Liver (tissue), 3 donors: ENCODE measurements at regions not wholly inside any gene's neighbourhood (a gene's known extent, or its start where the extent isn't known, plus 50 kb on each side); places are given as distances from the start of the nearest gene placed in this dataset.

ENCODE experiments used
- EGR1 ChIP-seq, 2 donors: IDR thresholded peaks; 2 replicates each; pipeline ENCODE4 v1.6.1; 2016 to 2018; ENCODE audit warnings: antibody characterized with exemption in 2 of 2, low read depth in 2 of 2
- FOXA1 ChIP-seq: IDR thresholded peaks from 2 replicates; pipeline ENCODE4 v1.6.1; 2016; ENCODE audit warnings: antibody characterized with exemption
- HNF4A ChIP-seq, 2 donors: conservative IDR thresholded peaks; 2 replicates each; pipeline ENCODE4 v1.6.1; 2016; ENCODE audit warnings: antibody characterized with exemption in 2 of 2, mild to moderate bottlenecking in 2 of 2
- JUND ChIP-seq, 2 donors: IDR thresholded peaks; 2 replicates each; pipeline ENCODE4 v1.6.1; 2016; ENCODE audit warnings: antibody characterized with exemption in 2 of 2
- RAD21 ChIP-seq, 2 donors: IDR thresholded peaks; 2 replicates each; pipeline ENCODE4 v1.6.1; 2016; ENCODE audit warnings: antibody characterized with exemption in 2 of 2, mild to moderate bottlenecking in 2 of 2
- SP1 ChIP-seq: IDR thresholded peaks from 2 replicates; pipeline ENCODE4 v1.6.1; 2018; ENCODE audit warnings: antibody characterized with exemption, mild to moderate bottlenecking
- TAF1 ChIP-seq: conservative IDR thresholded peaks from 2 replicates; pipeline ENCODE4 v1.6.1; 2016; ENCODE audit warnings: antibody characterized with exemption, mild to moderate bottlenecking
- YY1 ChIP-seq: IDR thresholded peaks from 2 replicates; pipeline ENCODE4 v1.6.1; 2016; ENCODE audit warnings: antibody characterized with exemption, mild to moderate bottlenecking
- TF ChIP-seq, protein P1 (sequence below): fragments of 150-350 bp; IDR thresholded peaks from 2 replicates; pipeline ENCODE4 v1.5.1; 2017; ENCODE audit warnings: improper control_type of control experiment, low read depth, low read length; ENCODE audit not compliant: missing input control
- TF ChIP-seq, protein P2 (sequence below): IDR thresholded peaks from 2 replicates; pipeline ENCODE4 v1.6.1; 2016; ENCODE audit warnings: antibody characterized with exemption
- TF ChIP-seq, protein P3 (sequence below): IDR thresholded peaks from 2 replicates; pipeline ENCODE4 v1.6.1; 2016; ENCODE audit warnings: antibody characterized with exemption
- TF ChIP-seq, protein P4 (sequence below): IDR thresholded peaks from 2 replicates; pipeline ENCODE4 v1.6.1; 2016; ENCODE audit warnings: antibody characterized with exemption
- donor health status: healthy.
- donor health status: healthy.

DNA sequence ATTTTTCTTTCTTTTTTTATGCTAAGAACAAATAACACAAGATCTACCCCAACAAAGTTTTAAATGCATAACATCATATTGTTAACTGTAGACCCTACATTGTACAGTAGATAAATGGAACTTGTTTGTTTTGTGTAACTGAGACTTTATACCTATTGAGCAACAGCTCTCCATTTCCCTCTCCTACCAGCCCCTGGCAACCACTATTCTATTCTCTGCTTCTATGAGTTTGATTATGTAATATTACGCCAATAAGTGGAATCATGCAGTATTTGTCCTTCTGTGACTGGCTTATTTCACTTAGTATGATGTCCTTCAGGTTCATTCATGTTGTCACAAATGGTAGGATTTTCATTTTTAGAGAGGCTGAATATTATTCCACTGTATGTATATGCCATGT is 308.2 kb upstream of the PRR16 start:
- TF ChIP-seq, protein P1, sequence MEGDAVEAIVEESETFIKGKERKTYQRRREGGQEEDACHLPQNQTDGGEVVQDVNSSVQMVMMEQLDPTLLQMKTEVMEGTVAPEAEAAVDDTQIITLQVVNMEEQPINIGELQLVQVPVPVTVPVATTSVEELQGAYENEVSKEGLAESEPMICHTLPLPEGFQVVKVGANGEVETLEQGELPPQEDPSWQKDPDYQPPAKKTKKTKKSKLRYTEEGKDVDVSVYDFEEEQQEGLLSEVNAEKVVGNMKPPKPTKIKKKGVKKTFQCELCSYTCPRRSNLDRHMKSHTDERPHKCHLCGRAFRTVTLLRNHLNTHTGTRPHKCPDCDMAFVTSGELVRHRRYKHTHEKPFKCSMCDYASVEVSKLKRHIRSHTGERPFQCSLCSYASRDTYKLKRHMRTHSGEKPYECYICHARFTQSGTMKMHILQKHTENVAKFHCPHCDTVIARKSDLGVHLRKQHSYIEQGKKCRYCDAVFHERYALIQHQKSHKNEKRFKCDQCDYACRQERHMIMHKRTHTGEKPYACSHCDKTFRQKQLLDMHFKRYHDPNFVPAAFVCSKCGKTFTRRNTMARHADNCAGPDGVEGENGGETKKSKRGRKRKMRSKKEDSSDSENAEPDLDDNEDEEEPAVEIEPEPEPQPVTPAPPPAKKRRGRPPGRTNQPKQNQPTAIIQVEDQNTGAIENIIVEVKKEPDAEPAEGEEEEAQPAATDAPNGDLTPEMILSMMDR, result no peak
- TF ChIP-seq FOXA1, result no peak
- TF ChIP-seq, protein P2, sequence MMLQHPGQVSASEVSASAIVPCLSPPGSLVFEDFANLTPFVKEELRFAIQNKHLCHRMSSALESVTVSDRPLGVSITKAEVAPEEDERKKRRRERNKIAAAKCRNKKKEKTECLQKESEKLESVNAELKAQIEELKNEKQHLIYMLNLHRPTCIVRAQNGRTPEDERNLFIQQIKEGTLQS, result no peak
- peak in 1 of 2 donors; percentile 63 for TF ChIP-seq JUND (IDR thresholded peaks at IDR 0.05)
- TF ChIP-seq TAF1, result no peak
- no peak for TF ChIP-seq SP1
- TF ChIP-seq EGR1 (IDR thresholded peaks at IDR 0.05; ENCODE audit: low read depth in 2 of 2), result peak in 1 of 2 donors; percentile 44
- TF ChIP-seq, protein P3, sequence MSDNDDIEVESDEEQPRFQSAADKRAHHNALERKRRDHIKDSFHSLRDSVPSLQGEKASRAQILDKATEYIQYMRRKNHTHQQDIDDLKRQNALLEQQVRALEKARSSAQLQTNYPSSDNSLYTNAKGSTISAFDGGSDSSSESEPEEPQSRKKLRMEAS, result peak; percentile 78
- TF ChIP-seq HNF4A (conservative IDR thresholded peaks at IDR 0.05), result peak; percentile 52 to 84
- TF ChIP-seq, protein P4, sequence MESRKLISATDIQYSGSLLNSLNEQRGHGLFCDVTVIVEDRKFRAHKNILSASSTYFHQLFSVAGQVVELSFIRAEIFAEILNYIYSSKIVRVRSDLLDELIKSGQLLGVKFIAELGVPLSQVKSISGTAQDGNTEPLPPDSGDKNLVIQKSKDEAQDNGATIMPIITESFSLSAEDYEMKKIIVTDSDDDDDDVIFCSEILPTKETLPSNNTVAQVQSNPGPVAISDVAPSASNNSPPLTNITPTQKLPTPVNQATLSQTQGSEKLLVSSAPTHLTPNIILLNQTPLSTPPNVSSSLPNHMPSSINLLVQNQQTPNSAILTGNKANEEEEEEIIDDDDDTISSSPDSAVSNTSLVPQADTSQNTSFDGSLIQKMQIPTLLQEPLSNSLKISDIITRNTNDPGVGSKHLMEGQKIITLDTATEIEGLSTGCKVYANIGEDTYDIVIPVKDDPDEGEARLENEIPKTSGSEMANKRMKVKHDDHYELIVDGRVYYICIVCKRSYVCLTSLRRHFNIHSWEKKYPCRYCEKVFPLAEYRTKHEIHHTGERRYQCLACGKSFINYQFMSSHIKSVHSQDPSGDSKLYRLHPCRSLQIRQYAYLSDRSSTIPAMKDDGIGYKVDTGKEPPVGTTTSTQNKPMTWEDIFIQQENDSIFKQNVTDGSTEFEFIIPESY, result peak; percentile 62
- TF ChIP-seq YY1, result peak; percentile 74
- TF ChIP-seq RAD21 (IDR thresholded peaks at IDR 0.05), result peak in 1 of 2 donors; percentile 31
